ENCODE measurements at regions not wholly inside any gene's neighbourhood (a gene's known extent, or its start where the extent isn't known, plus 50 kb on each side); places are given as distances from the start of the nearest gene placed in this dataset.
A peak's percentile ranks its signal among the peaks of the same experiment; 100 is the strongest.

DNA sequence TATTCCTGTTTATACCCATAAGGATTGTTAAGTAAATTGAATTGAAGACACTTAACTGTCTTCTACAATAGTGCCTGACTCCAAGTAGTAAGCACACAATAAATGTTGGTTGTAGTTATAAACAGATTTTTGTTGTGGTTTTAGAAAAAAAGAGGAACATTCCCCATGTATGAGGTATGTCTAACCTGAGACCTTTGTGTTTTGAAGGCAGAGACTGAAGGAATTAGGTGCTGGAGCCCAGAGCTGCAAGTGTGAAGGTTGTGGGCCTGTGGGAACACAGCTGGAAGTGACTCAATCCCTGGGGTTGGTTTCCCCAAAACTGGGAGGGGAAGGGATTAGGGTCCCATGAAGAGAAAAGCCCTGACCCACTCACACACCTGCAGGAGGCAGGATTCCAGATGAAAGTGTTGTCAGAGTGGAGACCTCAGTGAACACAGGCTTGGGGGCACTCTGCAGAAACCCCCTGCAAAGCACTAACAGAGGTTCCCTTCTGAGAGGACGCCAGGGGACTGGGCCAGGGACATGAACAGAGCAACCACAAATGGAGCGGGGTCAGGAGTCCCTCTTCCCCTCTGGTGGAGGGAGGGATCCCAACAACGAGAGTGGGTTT is 265.1 kb upstream of the KLF14 start:
- H3K27ac ChIP-seq (ENCODE audit: low read length): no peak overlapping the region
- peaks cover 0 to 45% of the 10 kb centered on the region in 2 experiments for H3K4me1 ChIP-seq (ENCODE audit: control insufficient read depth in 1 of 2, extremely low read depth in 1 of 2, insufficient read depth in 2 of 2, low read length in 2 of 2)

DNA sequence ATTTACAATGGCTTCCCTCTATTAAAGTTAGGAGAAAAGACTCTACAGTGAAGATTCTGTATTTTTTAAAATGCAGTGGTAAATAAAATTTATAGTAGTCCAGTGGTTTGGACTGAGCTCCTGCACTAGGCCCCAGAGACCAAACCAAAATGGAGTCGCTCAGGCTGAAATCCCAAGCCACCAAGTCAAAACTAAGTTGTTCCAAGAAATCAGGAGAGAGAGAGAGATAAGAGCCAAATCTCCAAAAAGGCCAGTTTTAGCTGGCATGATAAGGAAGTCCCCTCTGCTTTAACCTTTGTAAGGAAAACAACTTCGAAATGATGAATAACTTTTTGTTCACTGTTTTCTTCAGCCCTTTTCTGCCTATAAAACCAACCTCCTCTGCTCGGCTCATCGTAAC is 265.9 kb upstream of the KLF14 start:
- no peak overlapping the region for H3K27ac ChIP-seq (ENCODE audit: low read length)
- H3K36me3 Mint-ChIP-seq: peaks cover 40% of the 10 kb centered on the region

More for the DNA sequence above, 265.1 kb upstream of the KLF14 start:
- no peaks in the 10 kb centered on the region for H3K27me3 Mint-ChIP-seq
- H3K27ac Mint-ChIP-seq: peak overlapping the region; percentile 41 to 91
- H3K4me3 ChIP-seq (ENCODE audit: control insufficient read depth in 1 of 2, extremely low read depth in 1 of 2, low read length in 1 of 2): no peak overlapping the region
- H3K36me3 ChIP-seq (ENCODE audit: control insufficient read depth in 2 of 2, extremely low read depth in 1 of 2, insufficient read depth in 1 of 2, low read length in 1 of 2): peaks cover 0 to 12% of the 10 kb centered on the region in 2 donors
- no CpG with 5 or more reads among the region's 3 CpGs for WGBS (ENCODE audit: insufficient coverage)
- peak overlapping the region in 2 of 3 donors; percentile 39 to 64 for H3K4me3 Mint-ChIP-seq
- CTCF ChIA-PET: interaction anchor here in 1 of 2 donors (0.6 to 0.7 kb wide), 2 partner anchors 16 to 42 kb away, joined by 3 to 4 read pairs; no protein-coding TSS in a partner anchor
- H3K27me3 ChIP-seq (replicated peaks in 1 of 2; ENCODE audit: control insufficient read depth in 2 of 2, extremely low read depth in 1 of 2, insufficient read depth in 2 of 2, low read length in 1 of 2): no peaks in the 10 kb centered on the region
- POLR2A ChIA-PET: no interaction called here
- no peak for DNase-seq
- peaks cover 0 to 7% (median 5%) of the 10 kb centered on the region in 3 donors for H3K9me3 Mint-ChIP-seq
- no peaks in the 10 kb centered on the region for H3K9me3 ChIP-seq
- peaks cover 34% of the 10 kb centered on the region for H3K36me3 Mint-ChIP-seq
- ATAC-seq (replicated peaks in 1 of 4): peak in 1 of 4 experiments; percentile 19
- peaks cover 76 to 89% (median 82%) of the 10 kb centered on the region in 3 donors for H3K4me1 Mint-ChIP-seq

DNA sequence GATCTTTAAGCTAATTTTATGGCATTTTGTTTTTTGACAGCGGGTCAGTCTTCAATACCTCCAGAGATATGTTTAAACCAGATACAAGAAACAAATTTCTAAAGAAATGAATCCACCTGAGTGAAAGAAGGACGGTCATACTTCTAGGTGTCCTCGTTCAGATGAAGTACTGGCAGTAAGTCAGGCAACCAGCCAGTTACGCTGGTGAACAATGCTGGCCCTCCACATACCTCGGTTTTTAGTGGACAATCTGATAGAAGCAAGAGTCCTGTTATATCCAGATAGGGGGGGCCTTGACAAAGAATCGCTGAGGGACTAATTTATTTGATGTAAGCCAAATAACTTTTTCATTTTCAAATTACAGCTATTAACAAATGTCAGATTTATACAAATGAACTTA is 266.4 kb upstream of the KLF14 start:
- no peak overlapping the region for H3K4me3 ChIP-seq (ENCODE audit: control insufficient read depth in 1 of 2, extremely low read depth in 1 of 2, low read length in 1 of 2)
- CTCF ChIA-PET: interaction anchor here in 1 of 2 donors (0.6 to 5.5 kb wide), 3 partner anchors 18 to 42 kb away, joined by 3 to 34 read pairs (median 3); no protein-coding TSS in a partner anchor
- H3K27me3 ChIP-seq (replicated peaks in 1 of 2; ENCODE audit: control insufficient read depth in 2 of 2, extremely low read depth in 1 of 2, insufficient read depth in 2 of 2, low read length in 1 of 2): no peaks in the 10 kb centered on the region
- WGBS (ENCODE audit: insufficient coverage): 100% methylated on average over 2 of the region's 6 CpGs
- DNase-seq: no peak
- no peak for ATAC-seq (replicated peaks in 1 of 4)
- Mint-ChIP-seq H3K4me3 (no peak overlapping the region), H3K27ac (peak overlapping the region in 1 of 2 donors; percentile 75), H3K9me3 (peaks cover 0 to 7% (median 5%) of the 10 kb centered on the region in 3 donors), H3K27me3 (no peaks in the 10 kb centered on the region), H3K4me1 (peaks cover 75 to 89% (median 82%) of the 10 kb centered on the region in 3 donors), H3K36me3 (peaks cover 43% of the 10 kb centered on the region)
- H3K9me3 ChIP-seq: no peaks in the 10 kb centered on the region
- peaks cover 0 to 32% of the 10 kb centered on the region in 2 experiments for H3K4me1 ChIP-seq (ENCODE audit: control insufficient read depth in 1 of 2, extremely low read depth in 1 of 2, insufficient read depth in 2 of 2, low read length in 2 of 2)
- POLR2A ChIA-PET: interaction anchor here in 1 of 2 donors (0.7 kb wide), 1 partner anchor 55 kb away, joined by 4 read pairs; no protein-coding TSS in a partner anchor
- H3K36me3 ChIP-seq (ENCODE audit: control insufficient read depth in 2 of 2, extremely low read depth in 1 of 2, insufficient read depth in 1 of 2, low read length in 1 of 2): peaks cover 0 to 15% of the 10 kb centered on the region in 2 donors
- H3K27ac ChIP-seq (ENCODE audit: low read length): no peak overlapping the region

More for the DNA sequence above, 265.9 kb upstream of the KLF14 start:
- no peaks in the 10 kb centered on the region for H3K27me3 ChIP-seq (replicated peaks in 1 of 2; ENCODE audit: control insufficient read depth in 2 of 2, extremely low read depth in 1 of 2, insufficient read depth in 2 of 2, low read length in 1 of 2)
- H3K9me3 ChIP-seq: no peaks in the 10 kb centered on the region
- no peak overlapping the region for H3K4me3 ChIP-seq (ENCODE audit: control insufficient read depth in 1 of 2, extremely low read depth in 1 of 2, low read length in 1 of 2)
- ChIA-PET CTCF (interaction anchor here in 1 of 2 donors (1.5 to 5.5 kb wide), 2 partner anchors 18 to 40 kb away, joined by 3 to 34 read pairs; no protein-coding TSS in a partner anchor), POLR2A (interaction anchor here in 1 of 2 donors (0.7 kb wide), 1 partner anchor 55 kb away, joined by 4 read pairs; no protein-coding TSS in a partner anchor)
- H3K4me3 Mint-ChIP-seq: no peak overlapping the region
- ATAC-seq (replicated peaks in 1 of 4) (no peak), DNase-seq (no peak)
- peaks cover 0 to 12% of the 10 kb centered on the region in 2 donors for H3K36me3 ChIP-seq (ENCODE audit: control insufficient read depth in 2 of 2, extremely low read depth in 1 of 2, insufficient read depth in 1 of 2, low read length in 1 of 2)
- no CpG with 5 or more reads among the region's 4 CpGs for WGBS (ENCODE audit: insufficient coverage)
- peaks cover 0 to 7% (median 5%) of the 10 kb centered on the region in 3 donors for H3K9me3 Mint-ChIP-seq
- no peaks in the 10 kb centered on the region for H3K27me3 Mint-ChIP-seq
- H3K4me1 ChIP-seq (ENCODE audit: control insufficient read depth in 1 of 2, extremely low read depth in 1 of 2, insufficient read depth in 2 of 2, low read length in 2 of 2): peaks cover 0 to 36% of the 10 kb centered on the region in 2 experiments
- peak overlapping the region; percentile 48 to 75 for H3K27ac Mint-ChIP-seq
- H3K4me1 Mint-ChIP-seq: peaks cover 75 to 89% (median 82%) of the 10 kb centered on the region in 3 donors

DNA sequence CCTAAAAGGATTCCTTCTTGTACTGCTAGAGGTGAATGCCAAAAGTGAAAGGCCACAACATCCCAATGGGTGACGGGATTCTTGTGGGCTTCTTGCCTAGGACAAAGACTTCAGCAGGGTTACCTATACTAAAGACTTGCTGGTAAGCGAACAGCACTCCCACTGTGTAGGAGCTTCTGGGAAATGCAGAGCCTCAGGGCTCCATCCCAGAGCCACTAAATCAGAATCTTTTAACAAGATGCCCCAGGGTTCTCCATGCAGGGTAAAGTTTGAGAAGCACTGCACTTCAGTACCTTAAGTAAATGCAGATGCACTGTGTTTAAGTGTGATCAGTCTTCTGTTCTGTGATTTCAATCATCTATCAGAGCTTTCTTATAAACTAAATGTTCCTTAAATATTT is 266.9 kb upstream of the KLF14 start:
- H3K4me1 ChIP-seq (ENCODE audit: control insufficient read depth in 1 of 2, extremely low read depth in 1 of 2, insufficient read depth in 2 of 2, low read length in 2 of 2): peaks cover 0 to 27% of the 10 kb centered on the region in 2 experiments
- peaks cover 75 to 89% (median 80%) of the 10 kb centered on the region in 3 donors for H3K4me1 Mint-ChIP-seq
- no peak for ATAC-seq (replicated peaks in 1 of 4)
- peak overlapping the region in 1 of 2 donors; percentile 6 for H3K27ac Mint-ChIP-seq
- POLR2A ChIA-PET: no interaction called here
- no peaks in the 10 kb centered on the region for H3K9me3 ChIP-seq
- H3K4me3 ChIP-seq (ENCODE audit: control insufficient read depth in 1 of 2, extremely low read depth in 1 of 2, low read length in 1 of 2): no peak overlapping the region
- H3K27ac ChIP-seq (ENCODE audit: low read length): no peak overlapping the region
- H3K4me3 Mint-ChIP-seq: no peak overlapping the region
- peaks cover 48% of the 10 kb centered on the region for H3K36me3 Mint-ChIP-seq
- WGBS (ENCODE audit: insufficient coverage): no CpG with 5 or more reads among the region's 2 CpGs
- CTCF ChIA-PET: interaction anchor here (0.6 to 5.5 kb wide), 5 partner anchors 13 to 41 kb away, joined by 3 to 34 read pairs (median 3); no protein-coding TSS in a partner anchor
- no peaks in the 10 kb centered on the region for H3K27me3 ChIP-seq (replicated peaks in 1 of 2; ENCODE audit: control insufficient read depth in 2 of 2, extremely low read depth in 1 of 2, insufficient read depth in 2 of 2, low read length in 1 of 2)
- H3K9me3 Mint-ChIP-seq: peaks cover 0 to 7% (median 5%) of the 10 kb centered on the region in 3 donors
- H3K36me3 ChIP-seq (ENCODE audit: control insufficient read depth in 2 of 2, extremely low read depth in 1 of 2, insufficient read depth in 1 of 2, low read length in 1 of 2): peaks cover 0 to 16% of the 10 kb centered on the region in 2 donors
- H3K27me3 Mint-ChIP-seq: no peaks in the 10 kb centered on the region
- DNase-seq: no peak

DNA sequence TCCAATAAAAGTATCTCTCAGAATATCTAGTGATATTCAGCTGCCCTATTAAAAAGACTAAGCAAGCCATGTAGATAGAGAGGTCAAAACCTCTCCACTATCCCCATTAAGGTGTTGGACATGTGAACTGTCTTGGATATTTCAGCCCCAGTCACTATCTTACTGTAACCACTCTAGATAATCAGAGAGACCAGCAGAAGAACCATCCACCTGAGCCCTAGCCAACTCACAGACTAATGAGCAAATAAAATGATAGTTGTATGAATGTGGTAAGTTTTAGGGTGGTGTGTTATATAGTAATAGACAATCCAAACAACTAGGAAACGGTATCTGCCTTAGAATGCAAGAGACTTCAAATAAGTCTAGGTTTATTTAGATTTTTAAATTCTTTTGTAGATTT is 268.6 kb upstream of the KLF14 start:
- no peak overlapping the region for H3K27ac ChIP-seq (ENCODE audit: low read length)
- Mint-ChIP-seq H3K9me3 (peaks cover 0 to 7% (median 5%) of the 10 kb centered on the region in 3 donors), H3K27me3 (no peaks in the 10 kb centered on the region), H3K4me3 (no peak overlapping the region), H3K36me3 (peaks cover 53% of the 10 kb centered on the region), H3K27ac (no peak overlapping the region), H3K4me1 (peaks cover 70 to 88% (median 76%) of the 10 kb centered on the region in 3 donors)
- peaks cover 0 to 16% of the 10 kb centered on the region in 2 donors for H3K36me3 ChIP-seq (ENCODE audit: control insufficient read depth in 2 of 2, extremely low read depth in 1 of 2, insufficient read depth in 1 of 2, low read length in 1 of 2)
- ATAC-seq (replicated peaks in 1 of 4) (no peak), DNase-seq (no peak)
- no peaks in the 10 kb centered on the region for H3K9me3 ChIP-seq
- ChIA-PET CTCF (interaction anchor here (0.6 to 5.5 kb wide), 12 partner anchors 14 to 118 kb away, joined by 3 to 34 read pairs (median 6); no protein-coding TSS in a partner anchor), POLR2A (interaction anchor here (0.6 to 1.6 kb wide), 11 partner anchors 14 to 989 kb away, joined by 3 to 7 read pairs (median 4); no protein-coding TSS in a partner anchor)
- no peak overlapping the region for H3K4me3 ChIP-seq (ENCODE audit: control insufficient read depth in 1 of 2, extremely low read depth in 1 of 2, low read length in 1 of 2)
- peaks cover 0 to 22% of the 10 kb centered on the region in 2 experiments for H3K4me1 ChIP-seq (ENCODE audit: control insufficient read depth in 1 of 2, extremely low read depth in 1 of 2, insufficient read depth in 2 of 2, low read length in 2 of 2)
- no CpG with 5 or more reads among the region's 1 CpG for WGBS (ENCODE audit: insufficient coverage)
- no peaks in the 10 kb centered on the region for H3K27me3 ChIP-seq (replicated peaks in 1 of 2; ENCODE audit: control insufficient read depth in 2 of 2, extremely low read depth in 1 of 2, insufficient read depth in 2 of 2, low read length in 1 of 2)

DNA sequence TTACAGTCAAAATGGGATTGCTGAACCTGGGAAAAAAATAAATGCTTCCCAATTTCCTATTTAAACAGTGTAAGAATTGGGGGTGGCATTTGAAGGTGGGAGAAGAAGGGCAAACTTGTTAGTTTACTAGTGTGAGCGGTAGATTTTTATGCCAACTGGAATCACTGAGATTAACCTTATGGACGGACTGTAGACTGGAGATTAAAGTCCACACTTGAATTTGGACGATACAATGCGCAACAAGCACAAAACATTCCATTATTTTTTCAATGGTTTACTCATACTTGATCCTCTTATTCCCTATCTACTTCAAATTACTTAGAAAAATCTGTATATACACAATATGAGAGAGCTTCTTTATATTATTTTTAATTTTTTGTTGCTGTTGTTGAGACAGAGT is 269.6 kb upstream of the KLF14 start:
- H3K36me3 Mint-ChIP-seq: peaks cover 50% of the 10 kb centered on the region

More for the DNA sequence above, 269.6 kb upstream of the KLF14 start:
- Histone ChIP-seq H3K27me3 (replicated peaks in 1 of 2; ENCODE audit: control insufficient read depth in 2 of 2, extremely low read depth in 1 of 2, insufficient read depth in 2 of 2, low read length in 1 of 2) (no peaks in the 10 kb centered on the region), H3K4me3 (ENCODE audit: control insufficient read depth in 1 of 2, extremely low read depth in 1 of 2, low read length in 1 of 2) (no peak overlapping the region), H3K4me1 (ENCODE audit: control insufficient read depth in 1 of 2, extremely low read depth in 1 of 2, insufficient read depth in 2 of 2, low read length in 2 of 2) (peaks cover 2 to 20% of the 10 kb centered on the region in 2 experiments), H3K9me3 (no peaks in the 10 kb centered on the region), H3K27ac (ENCODE audit: low read length) (no peak overlapping the region), H3K36me3 (ENCODE audit: control insufficient read depth in 2 of 2, extremely low read depth in 1 of 2, insufficient read depth in 1 of 2, low read length in 1 of 2) (peaks cover 0 to 16% of the 10 kb centered on the region in 2 donors)
- no peak overlapping the region for H3K4me3 Mint-ChIP-seq
- ChIA-PET CTCF (interaction anchor here (0.6 to 5.5 kb wide), 10 partner anchors 9 to 107 kb away, joined by 3 to 34 read pairs (median 4); no protein-coding TSS in a partner anchor), POLR2A (interaction anchor here (0.5 to 1.6 kb wide), 4 partner anchors 15 to 111 kb away, joined by 3 to 6 read pairs (median 3); no protein-coding TSS in a partner anchor)
- H3K27me3 Mint-ChIP-seq: no peaks in the 10 kb centered on the region
- DNase-seq: no peak
- peaks cover 72 to 89% (median 78%) of the 10 kb centered on the region in 3 donors for H3K4me1 Mint-ChIP-seq
- ATAC-seq (replicated peaks in 1 of 4): no peak
- no peak overlapping the region for H3K27ac Mint-ChIP-seq
- no CpG with 5 or more reads among the region's 4 CpGs for WGBS (ENCODE audit: insufficient coverage)
- H3K9me3 Mint-ChIP-seq: peaks cover 0 to 7% (median 5%) of the 10 kb centered on the region in 3 donors

Measured in T-cell (primary cell).